ENCODE measurements at regions not wholly inside any gene's neighbourhood (a gene's known extent, or its start where the extent isn't known, plus 50 kb on each side); places are given as distances from the start of the nearest gene placed in this dataset.

DNA sequence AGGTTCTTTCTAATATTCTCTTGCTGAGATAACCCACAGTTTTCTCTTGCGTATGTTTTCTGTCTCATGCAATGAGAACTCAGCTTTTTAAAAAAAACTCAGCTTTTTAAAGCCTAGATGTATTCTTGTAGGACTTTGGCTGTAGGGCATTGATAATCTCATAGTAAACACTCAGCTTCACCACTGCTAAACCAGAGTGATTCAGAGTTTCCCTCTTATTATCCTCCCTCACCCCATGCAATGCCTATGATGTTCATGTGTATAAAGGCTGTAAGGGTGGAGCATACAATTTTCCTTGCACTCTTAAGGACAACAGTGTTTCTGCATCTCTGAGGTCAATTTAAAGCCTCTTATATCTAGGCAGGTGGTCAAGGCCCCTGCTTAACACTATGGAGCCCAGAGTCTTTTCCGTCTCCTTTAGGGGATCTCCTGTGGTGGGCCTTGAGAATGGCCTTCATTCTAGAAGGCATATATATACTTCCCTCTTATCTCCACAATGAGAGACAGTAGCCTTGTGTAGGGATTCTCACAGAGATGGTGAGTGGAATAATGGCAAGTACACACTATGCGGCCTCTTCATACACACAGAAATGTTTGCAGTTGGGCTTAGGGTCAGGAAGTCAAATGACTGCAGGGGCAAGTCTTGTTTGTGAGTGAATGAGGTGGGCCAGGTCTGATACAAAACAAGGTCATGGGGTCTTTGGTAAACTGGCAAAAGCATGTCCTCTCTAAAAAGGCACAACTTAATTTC is 279.6 kb downstream of the HS3ST3A1 start:
- Histone ChIP-seq H3K4me1 (no peaks in the 10 kb centered on the region), H3K36me3 (no peaks in the 10 kb centered on the region), H3K9me3 (no peaks in the 10 kb centered on the region), H3K27me3 (no peaks in the 10 kb centered on the region), H3K4me3 (ENCODE audit: low read depth, low read length) (no peak overlapping the region)
- no peak for DNase-seq
- TF ChIP-seq, protein P1, sequence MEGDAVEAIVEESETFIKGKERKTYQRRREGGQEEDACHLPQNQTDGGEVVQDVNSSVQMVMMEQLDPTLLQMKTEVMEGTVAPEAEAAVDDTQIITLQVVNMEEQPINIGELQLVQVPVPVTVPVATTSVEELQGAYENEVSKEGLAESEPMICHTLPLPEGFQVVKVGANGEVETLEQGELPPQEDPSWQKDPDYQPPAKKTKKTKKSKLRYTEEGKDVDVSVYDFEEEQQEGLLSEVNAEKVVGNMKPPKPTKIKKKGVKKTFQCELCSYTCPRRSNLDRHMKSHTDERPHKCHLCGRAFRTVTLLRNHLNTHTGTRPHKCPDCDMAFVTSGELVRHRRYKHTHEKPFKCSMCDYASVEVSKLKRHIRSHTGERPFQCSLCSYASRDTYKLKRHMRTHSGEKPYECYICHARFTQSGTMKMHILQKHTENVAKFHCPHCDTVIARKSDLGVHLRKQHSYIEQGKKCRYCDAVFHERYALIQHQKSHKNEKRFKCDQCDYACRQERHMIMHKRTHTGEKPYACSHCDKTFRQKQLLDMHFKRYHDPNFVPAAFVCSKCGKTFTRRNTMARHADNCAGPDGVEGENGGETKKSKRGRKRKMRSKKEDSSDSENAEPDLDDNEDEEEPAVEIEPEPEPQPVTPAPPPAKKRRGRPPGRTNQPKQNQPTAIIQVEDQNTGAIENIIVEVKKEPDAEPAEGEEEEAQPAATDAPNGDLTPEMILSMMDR (IDR thresholded peaks at IDR 0.05; ENCODE audit: low read depth, low read length), result no peak

DNA sequence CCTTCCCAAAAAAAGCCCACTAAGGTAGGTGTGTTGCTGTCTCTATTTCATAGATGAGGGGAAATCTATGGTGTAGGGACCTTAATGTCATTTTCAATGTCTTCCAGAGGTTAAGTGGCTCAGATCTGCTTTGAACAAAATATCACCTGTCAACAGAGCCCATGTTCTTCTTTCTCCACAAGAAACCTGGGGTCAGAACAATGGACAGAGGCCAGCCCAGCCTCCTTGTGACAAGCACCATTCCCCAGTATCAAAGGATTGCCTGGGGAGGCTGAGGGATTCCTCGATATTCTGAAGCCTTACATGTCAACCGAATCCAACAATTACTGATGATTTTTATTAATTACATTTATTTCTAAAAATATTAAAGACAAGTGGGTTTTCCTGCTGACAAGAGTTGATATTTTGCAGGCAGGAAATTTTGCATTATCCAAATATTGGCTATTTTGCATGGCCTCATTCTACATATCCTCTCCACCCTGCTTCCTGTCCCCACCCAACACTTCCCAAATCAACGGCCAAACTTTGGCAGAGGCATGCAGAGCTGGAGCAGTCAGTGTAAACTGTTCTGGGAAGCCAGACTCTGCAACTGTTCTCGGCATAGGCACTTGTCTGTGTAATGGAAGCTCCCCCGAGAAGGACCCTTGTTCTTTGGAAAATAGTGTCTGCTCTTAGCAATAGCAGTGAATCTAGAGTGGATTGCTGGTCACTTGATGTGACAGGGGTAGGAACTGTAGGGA is 281.5 kb downstream of the HS3ST3A1 start:
- Histone ChIP-seq H3K4me1 (no peaks in the 10 kb centered on the region), H3K4me3 (ENCODE audit: low read depth, low read length) (no peak overlapping the region), H3K9me3 (no peaks in the 10 kb centered on the region), H3K36me3 (no peaks in the 10 kb centered on the region), H3K27me3 (no peaks in the 10 kb centered on the region)
- TF ChIP-seq, protein P1 (IDR thresholded peaks at IDR 0.05; ENCODE audit: low read depth, low read length), result no peak
- DNase-seq, result no peak

DNA sequence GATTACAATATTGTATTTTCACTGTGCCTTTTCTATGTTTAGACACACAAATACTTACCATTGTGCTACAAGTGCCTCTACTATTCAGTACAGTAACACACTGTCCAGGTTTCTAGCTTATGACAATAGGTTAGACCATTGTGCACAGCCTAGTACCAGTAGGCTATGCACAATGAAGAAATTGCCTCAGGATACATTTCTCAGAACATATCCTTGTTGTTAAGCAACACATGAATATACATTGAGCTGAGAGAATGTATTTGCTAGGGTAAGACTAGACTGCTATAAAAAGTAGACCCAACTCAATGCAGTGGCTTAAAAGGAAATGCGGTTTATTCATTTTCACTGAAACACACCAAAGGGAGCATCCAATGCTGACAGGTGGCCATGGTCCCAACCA is 285.1 kb downstream of the HS3ST3A1 start:
- Histone ChIP-seq H3K9me3 (no peaks in the 10 kb centered on the region), H3K27me3 (no peaks in the 10 kb centered on the region), H3K4me1 (no peaks in the 10 kb centered on the region), H3K36me3 (no peaks in the 10 kb centered on the region), H3K4me3 (ENCODE audit: low read depth, low read length) (no peak overlapping the region)
- no peak for DNase-seq
- TF ChIP-seq, protein P1 (IDR thresholded peaks at IDR 0.05; ENCODE audit: low read depth, low read length), result no peak

DNA sequence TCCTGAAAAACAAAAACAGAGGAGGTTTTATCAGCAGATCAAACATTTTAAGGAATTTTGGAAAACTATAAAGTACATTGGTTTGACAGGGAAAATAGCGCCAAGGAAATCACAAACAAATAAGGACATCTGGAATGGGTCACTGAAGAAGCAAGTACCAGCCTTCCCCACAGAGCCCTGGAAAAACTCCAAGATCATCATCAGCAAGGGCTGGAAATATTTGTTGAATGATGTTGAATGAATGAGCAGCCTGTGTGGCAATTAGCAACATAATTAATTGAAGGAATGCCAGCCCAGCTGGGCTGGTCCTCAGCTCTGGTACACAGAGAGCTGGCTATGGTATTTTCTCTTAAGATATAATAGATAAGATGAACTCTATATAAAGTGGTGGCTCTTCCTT is 290.4 kb downstream of the HS3ST3A1 start:
- TF ChIP-seq, protein P1 (IDR thresholded peaks at IDR 0.05; ENCODE audit: low read depth, low read length), result no peak
- Histone ChIP-seq H3K9me3 (no peaks in the 10 kb centered on the region), H3K36me3 (no peaks in the 10 kb centered on the region), H3K4me3 (ENCODE audit: low read depth, low read length) (no peak overlapping the region), H3K4me1 (no peaks in the 10 kb centered on the region), H3K27me3 (no peaks in the 10 kb centered on the region)
- DNase-seq, result no peak

DNA sequence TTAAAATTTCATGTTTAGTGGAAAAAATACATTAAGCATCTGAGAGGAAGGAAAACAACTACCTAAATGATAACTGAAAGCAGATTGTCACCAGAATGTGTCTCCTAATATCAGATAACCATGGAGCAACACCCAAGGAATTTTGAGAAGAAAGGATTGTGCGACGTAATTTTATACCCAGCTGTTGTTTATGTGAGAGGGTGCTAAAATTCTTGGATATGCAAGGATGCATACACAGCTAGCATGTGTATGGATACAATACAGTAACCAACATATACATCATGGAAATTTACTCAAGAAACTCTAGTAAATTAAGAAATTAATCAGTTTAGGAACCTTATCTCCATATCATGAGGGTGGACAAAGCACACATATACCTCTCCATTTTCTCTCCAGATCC is 290.9 kb downstream of the HS3ST3A1 start:
- TF ChIP-seq, protein P1 (IDR thresholded peaks at IDR 0.05; ENCODE audit: low read depth, low read length), result no peak
- no peaks in the 10 kb centered on the region for H3K27me3 ChIP-seq
- DNase-seq, result no peak

More for the DNA sequence above, 290.9 kb downstream of the HS3ST3A1 start:
- H3K4me3 ChIP-seq (ENCODE audit: low read depth, low read length), result no peak overlapping the region
- H3K9me3 ChIP-seq, result no peaks in the 10 kb centered on the region
- no peaks in the 10 kb centered on the region for H3K4me1 ChIP-seq
- no peaks in the 10 kb centered on the region for H3K36me3 ChIP-seq
